T-cell (primary cell): ENCODE measurements at regions not wholly inside any gene's neighbourhood (a gene's known extent, or its start where the extent isn't known, plus 50 kb on each side); places are given as distances from the start of the nearest gene placed in this dataset.

ENCODE experiments used
- ATAC-seq, 4 experiments: fragments of 200-7000 bp in 3 of 4; fragments of 150-1000 bp in 1 of 4; cut with Tn5 transposase; replicated peaks in 1 of 4; 1 replicate in 3 of 4; 2 replicates in 1 of 4; pipeline ENCODE4 v1.10.0; 2021; ENCODE audit warnings: moderate library complexity in 3 of 4, mild to moderate bottlenecking in 2 of 4, moderate number of reproducible peaks in 1 of 4
- CTCF ChIA-PET, 2 donors: fragments of 300-600 bp; sonication (Branson Sonifier 250); formaldehyde crosslinking; loops; one replicate each; lab custom pipeline; 2022; ENCODE audit warnings: antibody characterized with exemption in 2 of 2; lab: Charles Lee
- POLR2A ChIA-PET, 2 donors: fragments of 300-600 bp; sonication (Branson Sonifier 250); formaldehyde crosslinking; loops; one replicate each; lab custom pipeline; 2022; ENCODE audit warnings: antibody characterized with exemption in 2 of 2; lab: Charles Lee
- DNase-seq, 35 experiments: peaks; one replicate each; pipeline versions ENCODE4 v3.0.0 to v3.0.0-alpha.2; 2013 to 2023
- H3K27ac ChIP-seq: one replicate; pipeline ENCODE4 v1.5.1; 2013; ENCODE audit warnings: low read length
- H3K27me3 ChIP-seq, 2 experiments: replicated peaks in 1 of 2; 1 replicate in 1 of 2; 2 replicates in 1 of 2; pipeline versions ENCODE4 v1.6.1 to v1.7.0; 2013; ENCODE audit warnings: low read length in 1 of 2, mixed read lengths in 1 of 2; ENCODE audit not compliant: control insufficient read depth in 2 of 2, insufficient read depth in 2 of 2; ENCODE audit errors: extremely low read depth in 1 of 2
- H3K36me3 ChIP-seq, 2 donors: 1 replicate in 1 of 2; 2 replicates in 1 of 2; pipeline versions ENCODE4 v1.6.1 to v1.7.0; 2013; ENCODE audit warnings: low read length in 1 of 2; ENCODE audit not compliant: control insufficient read depth in 2 of 2, insufficient read depth in 1 of 2; ENCODE audit errors: extremely low read depth in 1 of 2
- H3K4me1 ChIP-seq, 2 experiments: 1 replicate in 1 of 2; 2 replicates in 1 of 2; pipeline versions ENCODE4 v1.6.1 to v1.7.0; 2013; ENCODE audit warnings: low read length in 2 of 2, mixed read lengths in 1 of 2; ENCODE audit not compliant: insufficient read depth in 2 of 2, control insufficient read depth in 1 of 2; ENCODE audit errors: extremely low read depth in 1 of 2
- H3K4me3 ChIP-seq, 2 donors: 1 replicate in 1 of 2; 2 replicates in 1 of 2; pipeline versions ENCODE4 v1.5.1 to v1.7.0; 2013; ENCODE audit warnings: mild to moderate bottlenecking in 2 of 2, low read length in 1 of 2, moderate library complexity in 1 of 2; ENCODE audit not compliant: control insufficient read depth in 1 of 2; ENCODE audit errors: extremely low read depth in 1 of 2
- H3K9me3 ChIP-seq: 2 replicates; pipeline ENCODE4 v1.7.0; 2013
- H3K27ac Mint-ChIP-seq, 2 donors: one replicate each; pipeline ENCODE4 v1.8.0; 2020 to 2021; ENCODE audit warnings: mild to moderate bottlenecking in 2 of 2, mixed read lengths in 2 of 2
- H3K27me3 Mint-ChIP-seq, 2 donors: one replicate each; pipeline ENCODE4 v1.8.0; 2021 to 2022; ENCODE audit warnings: mixed read lengths in 2 of 2
- H3K36me3 Mint-ChIP-seq: one replicate; pipeline ENCODE4 v1.8.0; 2021; ENCODE audit warnings: mixed read lengths
- H3K4me1 Mint-ChIP-seq, 3 donors: one replicate each; pipeline ENCODE4 v1.8.0; 2020 to 2022; ENCODE audit warnings: mixed read lengths in 3 of 3, mild to moderate bottlenecking in 1 of 3
- H3K4me3 Mint-ChIP-seq, 3 donors: one replicate each; pipeline ENCODE4 v1.8.0; 2020 to 2022; ENCODE audit warnings: mild to moderate bottlenecking in 3 of 3, mixed read lengths in 3 of 3, moderate library complexity in 3 of 3
- H3K9me3 Mint-ChIP-seq, 3 donors: one replicate each; pipeline ENCODE4 v1.8.0; 2020 to 2022; ENCODE audit warnings: mixed read lengths in 3 of 3
- WGBS: methylation state at CpG from one replicate; pipeline ENCODE4 v1.1.5; 2013; ENCODE audit warnings: missing lambda C conversion rate; ENCODE audit not compliant: insufficient coverage; 5-methylcytosine and 5-hydroxymethylcytosine counted together

DNA sequence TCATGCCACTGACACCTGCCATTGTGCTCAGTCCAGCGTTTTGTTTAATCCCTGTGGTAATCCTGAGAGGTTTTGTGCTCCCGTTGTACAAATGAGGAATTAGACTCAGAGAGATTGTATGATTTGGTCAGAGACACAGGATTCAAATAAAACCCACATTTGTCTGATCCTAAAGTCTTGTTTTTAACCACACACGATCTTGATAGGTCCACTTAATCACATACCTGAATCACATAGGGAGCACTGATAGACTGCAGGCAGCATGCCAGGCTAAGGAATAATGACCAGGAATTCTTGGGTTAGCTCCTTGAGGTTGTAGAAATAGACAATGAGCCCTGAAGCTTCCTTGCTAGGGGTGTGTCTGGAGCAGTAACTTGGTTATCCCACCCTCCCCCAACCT is 202.6 kb upstream of the RGS6 start:
- H3K36me3 ChIP-seq = peaks cover 2 to 64% of the 10 kb centered on the region in 2 donors
- ATAC-seq (no peak), DNase-seq (no peak)
- no peak overlapping the region for H3K27ac ChIP-seq
- no peaks in the 10 kb centered on the region for H3K27me3 Mint-ChIP-seq
- WGBS = no CpG with 5 or more reads among the region's 3 CpGs
- H3K4me3 Mint-ChIP-seq = no peak overlapping the region
- ChIA-PET POLR2A (interaction anchor here in 1 of 2 donors (0.6 kb wide), 1 partner anchor 639 kb away, joined by 3 read pairs; no protein-coding TSS in a partner anchor), CTCF (no interaction called here)
- H3K9me3 ChIP-seq = no peaks in the 10 kb centered on the region
- no peaks in the 10 kb centered on the region for H3K9me3 Mint-ChIP-seq
- H3K4me1 Mint-ChIP-seq = no peaks in the 10 kb centered on the region
- no peak overlapping the region for H3K4me3 ChIP-seq
- no peak overlapping the region for H3K27ac Mint-ChIP-seq
- peaks cover 82% of the 10 kb centered on the region for H3K36me3 Mint-ChIP-seq
- no peaks in the 10 kb centered on the region for H3K4me1 ChIP-seq
- no peaks in the 10 kb centered on the region for H3K27me3 ChIP-seq

DNA sequence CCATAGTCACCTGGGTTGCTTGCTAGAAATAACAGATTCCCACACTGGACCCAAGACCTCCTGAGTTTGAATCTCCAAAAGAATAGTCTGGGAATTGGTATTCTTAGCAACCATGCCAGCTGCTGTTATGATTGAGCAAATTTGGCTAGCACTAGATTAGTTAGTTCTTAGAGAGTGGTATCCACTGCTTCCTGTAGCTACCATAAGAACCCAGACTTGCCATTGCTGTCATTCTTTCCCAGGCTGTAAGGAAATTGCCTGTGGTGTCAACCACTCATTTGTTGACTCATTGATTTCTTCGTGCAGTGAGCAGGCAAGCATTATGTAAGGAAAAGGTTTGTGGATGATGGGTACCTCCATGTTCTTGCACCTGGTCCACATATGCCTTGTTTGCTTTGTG is 201.8 kb upstream of the RGS6 start:
- ChIA-PET POLR2A (no interaction called here), CTCF (interaction anchor here in 1 of 2 donors (0.5 kb wide), 1 partner anchor 14 kb away, joined by 3 read pairs; no protein-coding TSS in a partner anchor)
- Histone ChIP-seq H3K27ac (no peak overlapping the region), H3K36me3 (peaks cover 6 to 61% of the 10 kb centered on the region in 2 donors), H3K4me1 (no peaks in the 10 kb centered on the region), H3K4me3 (no peak overlapping the region), H3K9me3 (no peaks in the 10 kb centered on the region), H3K27me3 (no peaks in the 10 kb centered on the region)
- DNase-seq = no peak
- no peak for ATAC-seq
- Mint-ChIP-seq H3K9me3 (no peaks in the 10 kb centered on the region), H3K4me1 (no peaks in the 10 kb centered on the region), H3K36me3 (peaks cover 80% of the 10 kb centered on the region), H3K27me3 (no peaks in the 10 kb centered on the region), H3K27ac (no peak overlapping the region), H3K4me3 (no peak overlapping the region)
- 100% methylated on average over 1 of the region's 1 CpG for WGBS

DNA sequence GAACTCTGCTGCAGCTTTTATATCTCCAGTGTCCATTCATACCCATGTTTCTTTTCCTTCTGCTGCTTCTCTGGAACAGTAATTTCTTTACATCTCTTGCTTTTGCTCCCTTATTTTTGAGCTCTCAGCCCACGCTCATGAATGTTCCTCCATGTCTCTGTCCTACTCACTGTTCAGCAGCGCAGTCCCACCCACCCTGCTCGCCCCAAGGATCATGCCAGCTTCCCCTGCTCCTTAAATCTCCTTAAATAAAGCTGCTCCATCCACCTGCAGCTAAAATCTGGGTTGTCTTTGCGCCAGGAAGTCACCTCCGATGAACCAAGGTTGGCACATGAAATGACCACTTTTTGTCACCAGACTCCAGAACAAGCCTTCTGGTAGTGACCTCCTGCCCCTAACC is 201.1 kb upstream of the RGS6 start:
- no peak for DNase-seq
- Mint-ChIP-seq H3K27me3 (no peaks in the 10 kb centered on the region), H3K4me1 (no peaks in the 10 kb centered on the region), H3K4me3 (no peak overlapping the region), H3K27ac (no peak overlapping the region), H3K36me3 (peaks cover 81% of the 10 kb centered on the region), H3K9me3 (no peaks in the 10 kb centered on the region)
- POLR2A ChIA-PET = no interaction called here
- Histone ChIP-seq H3K27me3 (no peaks in the 10 kb centered on the region), H3K36me3 (peaks cover 8 to 59% of the 10 kb centered on the region in 2 donors), H3K4me3 (no peak overlapping the region), H3K27ac (no peak overlapping the region), H3K9me3 (no peaks in the 10 kb centered on the region), H3K4me1 (no peaks in the 10 kb centered on the region)
- CTCF ChIA-PET = interaction anchor here in 1 of 2 donors (0.5 to 0.6 kb wide), 2 partner anchors 14 to 293 kb away, joined by 3 to 8 read pairs; no protein-coding TSS in a partner anchor
- 98% methylated on average over 5 of the region's 5 CpGs for WGBS
- ATAC-seq = no peak

DNA sequence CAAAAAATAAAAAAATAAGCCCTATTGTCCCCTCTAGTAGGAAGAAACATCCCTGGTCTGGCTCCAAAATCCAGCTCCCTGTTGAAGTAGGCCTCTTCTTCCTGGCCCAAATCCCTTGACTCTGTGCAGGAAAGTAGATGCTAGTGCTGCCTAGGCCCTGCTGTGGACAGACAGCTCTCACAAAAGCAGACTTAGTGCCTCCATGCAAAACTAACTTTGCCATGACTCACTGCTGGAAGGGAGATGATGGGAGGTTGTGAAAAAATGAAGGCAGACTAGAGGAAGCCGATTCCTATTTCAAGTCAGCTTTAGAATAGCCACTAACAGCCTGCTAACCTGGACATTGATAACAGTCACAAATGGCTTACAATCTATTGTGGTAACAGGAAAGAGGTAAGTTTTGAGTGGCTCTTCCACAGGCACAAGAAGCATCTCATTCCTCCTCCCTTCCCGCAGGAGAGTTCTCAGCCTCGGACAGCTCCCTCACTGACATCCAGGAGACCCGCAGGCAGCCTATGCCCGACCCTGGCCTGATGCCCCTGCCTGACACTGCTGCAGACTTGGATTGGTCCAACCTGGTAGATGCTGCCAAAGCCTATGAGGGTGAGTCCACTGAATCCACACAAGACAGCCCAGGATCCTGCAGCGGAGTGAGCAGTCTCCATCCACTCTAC is 198.9 kb upstream of the RGS6 start:
- H3K36me3 Mint-ChIP-seq = peaks cover 89% of the 10 kb centered on the region
- no peak for DNase-seq

DNA sequence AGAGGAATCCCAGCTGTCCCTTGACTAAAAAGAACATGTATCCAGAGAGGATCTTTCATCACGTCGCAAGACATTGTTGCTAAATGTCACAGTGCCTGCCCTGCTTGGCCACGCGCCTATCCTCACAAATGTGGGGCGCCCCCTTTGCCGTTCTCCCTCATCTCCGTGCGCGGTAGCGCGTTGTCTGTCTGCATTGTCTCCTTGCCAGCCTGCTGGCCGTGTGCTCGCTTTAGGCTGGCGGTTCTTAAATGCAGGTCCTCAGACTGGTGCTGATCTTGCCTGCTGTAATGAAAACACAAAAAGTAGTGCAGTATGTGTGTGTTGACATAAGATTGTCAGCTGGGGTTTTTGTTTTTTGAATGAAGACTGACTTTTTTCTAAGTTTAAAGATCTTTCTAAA is 198.2 kb upstream of the RGS6 start:
- Histone ChIP-seq H3K27ac (no peak overlapping the region), H3K9me3 (no peaks in the 10 kb centered on the region), H3K27me3 (no peaks in the 10 kb centered on the region), H3K36me3 (peaks cover 15 to 78% of the 10 kb centered on the region in 2 donors), H3K4me3 (no peak overlapping the region), H3K4me1 (no peaks in the 10 kb centered on the region)
- ChIA-PET CTCF (no interaction called here), POLR2A (no interaction called here)
- DNase-seq = no peak
- no peaks in the 10 kb centered on the region for H3K27me3 Mint-ChIP-seq
- no peak overlapping the region for H3K27ac Mint-ChIP-seq
- peaks cover 87% of the 10 kb centered on the region for H3K36me3 Mint-ChIP-seq
- no peak for ATAC-seq
- no peaks in the 10 kb centered on the region for H3K4me1 Mint-ChIP-seq
- H3K4me3 Mint-ChIP-seq = no peak overlapping the region
- H3K9me3 Mint-ChIP-seq = no peaks in the 10 kb centered on the region
- 96% methylated on average over 13 of the region's 14 CpGs for WGBS

More for the DNA sequence above, 198.9 kb upstream of the RGS6 start:
- no peak overlapping the region for H3K4me3 Mint-ChIP-seq
- no peaks in the 10 kb centered on the region for H3K4me1 Mint-ChIP-seq
- H3K27me3 Mint-ChIP-seq = no peaks in the 10 kb centered on the region
- ATAC-seq = no peak
- no peak overlapping the region for H3K27ac Mint-ChIP-seq
- no peak overlapping the region for H3K27ac ChIP-seq
- H3K27me3 ChIP-seq = no peaks in the 10 kb centered on the region
- ChIA-PET CTCF (interaction anchor here in 1 of 2 donors (1.2 kb wide), 1 partner anchor 20 kb away, joined by 4 read pairs; no protein-coding TSS in a partner anchor), POLR2A (interaction anchor here in 1 of 2 donors (0.7 kb wide), 1 partner anchor 1137 kb away, joined by 4 read pairs; no protein-coding TSS in a partner anchor)
- H3K9me3 Mint-ChIP-seq = no peaks in the 10 kb centered on the region
- peaks cover 9 to 76% of the 10 kb centered on the region in 2 donors for H3K36me3 ChIP-seq
- H3K4me3 ChIP-seq = no peak overlapping the region
- 95% methylated on average over 5 of the region's 6 CpGs for WGBS
- no peaks in the 10 kb centered on the region for H3K4me1 ChIP-seq
- no peaks in the 10 kb centered on the region for H3K9me3 ChIP-seq

DNA sequence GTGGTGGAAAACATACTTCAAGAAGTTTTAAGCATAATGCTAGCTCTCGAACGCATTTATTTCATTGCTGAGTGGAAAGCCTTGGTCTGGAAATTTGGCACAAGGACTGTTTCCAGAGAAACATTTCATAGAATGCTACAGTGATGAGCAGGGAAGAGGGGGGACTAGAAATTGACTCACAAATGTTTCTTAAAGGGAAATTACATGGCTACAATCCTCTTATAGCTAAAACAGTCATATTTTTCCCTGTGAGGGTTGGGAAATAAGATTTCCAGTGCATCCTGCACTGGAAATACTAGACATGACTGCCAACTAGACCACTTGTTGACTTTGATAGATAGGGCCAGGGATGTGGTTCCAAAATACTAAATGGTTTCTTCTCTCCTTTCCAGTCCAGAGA is 197.3 kb upstream of the RGS6 start:
- no peaks in the 10 kb centered on the region for H3K4me1 Mint-ChIP-seq
- no peaks in the 10 kb centered on the region for H3K4me1 ChIP-seq
- H3K36me3 Mint-ChIP-seq = peaks cover 79% of the 10 kb centered on the region
- ATAC-seq (no peak), DNase-seq (no peak)
- peaks cover 15 to 73% of the 10 kb centered on the region in 2 donors for H3K36me3 ChIP-seq
- H3K9me3 ChIP-seq = no peaks in the 10 kb centered on the region
- WGBS = 100% methylated on average over 2 of the region's 2 CpGs
- POLR2A ChIA-PET = no interaction called here
- CTCF ChIA-PET = no interaction called here
- H3K4me3 Mint-ChIP-seq = no peak overlapping the region
- no peak overlapping the region for H3K27ac ChIP-seq
- H3K9me3 Mint-ChIP-seq = no peaks in the 10 kb centered on the region
- H3K27ac Mint-ChIP-seq = no peak overlapping the region
- H3K27me3 Mint-ChIP-seq = no peaks in the 10 kb centered on the region
- no peaks in the 10 kb centered on the region for H3K27me3 ChIP-seq
- no peak overlapping the region for H3K4me3 ChIP-seq
